NCI-H1092 (cell line): ENCODE measurements at regions not wholly inside any gene's neighbourhood (a gene's known extent, or its start where the extent isn't known, plus 50 kb on each side); places are given as distances from the start of the nearest gene placed in this dataset.
"Not testable (repeated sequence)": the region's sequence is repeated elsewhere in the genome, so short reads cannot be mapped to it uniquely, and the experiment has no call there.

Source experiments
- DNase-seq: peaks from one replicate; lab custom pipeline; 2025; lab: John Stamatoyannopoulos, UW

- DNase-seq, result no peak
These were observed 380.7 kb upstream of the CITED2 start for GRCh38 chr6:139754898-139755775.

GRCh38 chr6:139753198-139753861 lies 378.9 kb upstream of the CITED2 start:
- DNase-seq, result no peak

GRCh38 chr6:139752086-139752485 lies 377.6 kb upstream of the CITED2 start:
- DNase-seq, result no peak

GRCh38 chr6:139751179-139751578 lies 376.7 kb upstream of the CITED2 start:
- DNase-seq, result no peak

GRCh38 chr6:139748353-139749146 lies 374.1 kb upstream of the CITED2 start:
- no peak for DNase-seq

GRCh38 chr6:139747154-139747553 lies 372.7 kb upstream of the CITED2 start:
- no peak for DNase-seq

GRCh38 chr6:139744891-139745290 lies 370.4 kb upstream of the CITED2 start:
- no peak for DNase-seq

- no peak for DNase-seq
These were observed 369.4 kb upstream of the CITED2 start for GRCh38 chr6:139743664-139744437.

- DNase-seq, result no peak
These were observed 368.2 kb upstream of the CITED2 start for GRCh38 chr6:139742671-139743070.

- no peak for DNase-seq
These were observed 364.5 kb upstream of the CITED2 start for GRCh38 chr6:139738801-139739455.

GRCh38 chr6:139736325-139736906 lies 362.0 kb upstream of the CITED2 start:
- DNase-seq, result no peak

GRCh38 chr6:139732451-139732850 lies 358.0 kb upstream of the CITED2 start:
- no peak for DNase-seq

- no peak for DNase-seq
These were observed 356.0 kb upstream of the CITED2 start for GRCh38 chr6:139730340-139730974.

- no peak for DNase-seq
These were observed 354.5 kb upstream of the CITED2 start for GRCh38 chr6:139728876-139729427.

- DNase-seq, result not testable (repeated sequence)
These were observed 351.8 kb upstream of the CITED2 start for GRCh38 chr6:139726272-139726671.

GRCh38 chr6:139722530-139722929 lies 348.1 kb upstream of the CITED2 start:
- no peak for DNase-seq

- DNase-seq, result no peak
These were observed 347.5 kb upstream of the CITED2 start for GRCh38 chr6:139721954-139722353.

- DNase-seq, result no peak
These were observed 339.6 kb upstream of the CITED2 start for GRCh38 chr6:139713900-139714506.

GRCh38 chr6:139713424-139713823 lies 339.0 kb upstream of the CITED2 start:
- no peak for DNase-seq

GRCh38 chr6:139712830-139713229 lies 338.4 kb upstream of the CITED2 start:
- DNase-seq, result no peak
